GM21367 (cell line): ENCODE measurements at regions not wholly inside any gene's neighbourhood (a gene's known extent, or its start where the extent isn't known, plus 50 kb on each side); places are given as distances from the start of the nearest gene placed in this dataset.
"Not testable (repeated sequence)": the region's sequence is repeated elsewhere in the genome, so short reads cannot be mapped to it uniquely, and the experiment has no call there.

Source experiments
- ATAC-seq: cut with Tn5 transposase; IDR thresholded peaks from one replicate; pipeline ENCODE4 v1.9.1; 2021; ENCODE audit not compliant: unreplicated experiment

- no peak for ATAC-seq
These were observed 416.3 kb upstream of the ESRRG start for GRCh38 chr1:217139513-217139912.

DNA sequence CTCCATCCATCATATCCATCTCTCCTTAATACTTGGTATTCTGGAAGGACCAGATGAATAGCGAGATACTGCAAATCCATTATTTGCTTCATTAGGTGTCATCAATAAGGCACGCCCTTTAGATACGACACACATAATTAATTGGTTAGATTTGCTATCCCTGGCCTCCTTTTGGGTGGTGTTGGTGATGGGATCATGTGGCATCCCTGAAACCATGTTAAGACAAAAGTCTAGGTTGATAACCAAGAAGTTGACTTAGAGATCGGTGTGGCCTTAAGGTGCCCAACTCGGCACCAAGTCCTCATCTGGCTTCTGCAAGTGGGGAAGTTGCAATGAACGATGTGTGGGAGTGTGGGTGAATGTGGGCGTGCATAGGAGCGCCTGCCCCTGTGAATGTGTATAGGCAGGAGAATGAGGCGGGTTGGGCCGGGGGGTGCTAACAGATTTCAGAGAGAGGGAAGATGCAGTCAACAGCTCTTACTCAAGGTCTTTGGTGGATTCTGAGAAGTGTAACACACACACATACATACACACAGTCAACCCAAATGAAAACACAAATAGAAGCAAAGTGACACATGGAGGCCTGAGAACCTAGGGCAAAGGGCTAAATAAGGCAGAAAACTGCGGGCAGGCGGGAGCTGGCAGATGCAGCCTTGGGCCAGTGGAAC is 415.7 kb upstream of the ESRRG start:
- no peak for ATAC-seq

DNA sequence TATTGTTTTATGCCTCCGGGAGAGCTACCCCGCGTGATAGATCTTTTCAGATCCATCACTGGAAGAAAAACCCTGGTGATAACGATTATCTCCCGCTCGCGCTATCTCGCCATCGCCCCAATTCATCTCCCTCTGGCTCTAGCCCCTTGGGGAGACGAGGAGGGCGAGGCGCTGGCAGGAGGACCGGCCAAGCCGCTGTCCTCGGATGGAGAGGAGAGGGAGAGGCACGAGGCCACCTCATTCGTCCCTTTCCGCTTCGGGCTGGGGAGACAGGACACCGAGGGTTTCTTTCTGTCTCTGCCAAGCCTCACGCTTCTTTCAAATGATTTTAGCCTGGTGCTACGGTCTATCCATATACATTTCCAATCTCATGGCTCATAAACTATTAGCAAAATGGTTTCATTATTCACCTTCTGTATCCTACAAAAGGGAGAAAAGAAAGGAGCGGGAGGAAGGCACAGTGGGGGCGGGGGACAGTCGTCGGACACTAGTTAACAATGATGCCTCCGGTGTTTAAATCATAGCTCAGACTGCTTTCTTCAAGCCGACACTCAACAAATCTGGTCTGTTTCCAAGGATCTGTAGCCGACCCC is 415.0 kb upstream of the ESRRG start:
- ATAC-seq = no peak

DNA sequence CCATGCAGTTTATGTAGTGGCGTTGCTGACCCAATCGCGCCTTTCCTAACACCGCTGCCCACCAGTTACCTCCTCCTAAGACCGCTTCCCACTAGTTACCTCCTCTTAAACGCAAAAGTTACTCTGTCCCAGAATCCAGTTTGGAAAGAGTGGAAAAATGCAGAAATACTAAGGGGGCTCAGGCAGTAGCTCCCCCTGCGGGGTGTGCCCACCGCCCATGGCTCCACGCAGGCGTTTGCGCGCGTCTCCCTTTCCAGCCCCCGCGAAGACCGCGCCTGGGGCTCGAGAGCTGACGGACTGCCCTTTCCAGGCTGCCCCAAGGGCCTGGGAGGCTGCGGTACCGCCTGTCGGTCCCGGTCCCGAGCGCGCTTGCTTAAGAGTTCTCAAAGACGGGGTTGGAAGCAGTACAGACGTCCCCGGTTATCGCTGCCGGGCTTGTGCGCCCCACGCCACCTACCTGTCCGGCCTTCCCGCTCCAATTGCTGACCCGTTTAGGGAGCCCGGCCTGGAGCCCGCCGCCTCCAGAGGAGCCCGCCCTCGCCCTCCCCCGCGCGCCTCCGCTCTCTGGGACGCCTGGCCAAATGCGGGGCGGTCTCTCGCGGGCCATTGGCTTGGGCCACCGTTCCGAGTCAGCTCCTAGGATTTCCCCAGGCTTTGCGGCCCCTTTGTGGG is 414.1 kb upstream of the ESRRG start:
- no peak for ATAC-seq

GRCh38 chr1:217136895-217137205 is 413.6 kb upstream of the ESRRG start:
- no peak for ATAC-seq

GRCh38 chr1:217135987-217136894 is 413.0 kb upstream of the ESRRG start:
- ATAC-seq = no peak

- ATAC-seq = no peak
These were observed 412.3 kb upstream of the ESRRG start for GRCh38 chr1:217135569-217135915.

DNA sequence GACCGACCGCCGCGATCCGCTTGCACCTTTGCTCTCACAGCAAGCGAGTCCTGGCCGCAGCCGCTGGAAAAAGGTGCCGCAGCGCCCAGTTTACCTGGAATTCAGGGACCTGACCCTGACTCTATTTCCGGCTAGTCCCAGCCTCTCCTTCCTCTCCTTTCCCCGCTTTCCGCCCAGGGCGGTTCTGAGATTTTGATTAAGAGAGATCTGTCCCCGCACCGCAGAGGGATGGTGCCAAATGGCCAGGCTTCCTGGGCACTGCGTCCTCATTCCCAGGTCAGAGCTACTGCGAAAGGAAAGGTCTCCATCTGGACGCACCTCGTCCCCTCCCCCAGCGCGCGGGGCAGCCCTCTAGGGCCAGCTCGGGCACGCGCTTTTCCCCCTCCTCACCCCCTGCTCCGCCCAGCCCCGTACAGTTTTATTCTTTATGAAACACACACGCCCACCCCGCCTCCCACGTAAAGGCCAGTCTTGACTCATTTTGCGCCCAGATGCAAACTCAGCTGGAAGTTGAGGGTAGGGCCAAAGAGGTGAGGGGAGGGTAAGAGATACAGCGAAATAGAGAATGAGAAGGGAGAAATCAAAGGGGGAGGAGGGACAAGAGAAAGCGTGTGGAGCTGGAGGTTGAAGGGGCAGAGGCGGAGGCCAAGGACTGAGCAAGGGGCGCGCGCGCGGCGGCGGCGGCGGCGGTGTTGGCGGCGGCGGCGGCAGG is 411.8 kb upstream of the ESRRG start:
- ATAC-seq = no peak

GRCh38 chr1:217133958-217134856 is 411.0 kb upstream of the ESRRG start:
- no peak for ATAC-seq

- no peak for ATAC-seq
These were observed 409.9 kb upstream of the ESRRG start for GRCh38 chr1:217133092-217133491.

GRCh38 chr1:217123340-217123739 is 400.1 kb upstream of the ESRRG start:
- not testable (repeated sequence) for ATAC-seq

- no peak for ATAC-seq
These were observed 394.8 kb upstream of the ESRRG start for GRCh38 chr1:217117973-217118465.

DNA sequence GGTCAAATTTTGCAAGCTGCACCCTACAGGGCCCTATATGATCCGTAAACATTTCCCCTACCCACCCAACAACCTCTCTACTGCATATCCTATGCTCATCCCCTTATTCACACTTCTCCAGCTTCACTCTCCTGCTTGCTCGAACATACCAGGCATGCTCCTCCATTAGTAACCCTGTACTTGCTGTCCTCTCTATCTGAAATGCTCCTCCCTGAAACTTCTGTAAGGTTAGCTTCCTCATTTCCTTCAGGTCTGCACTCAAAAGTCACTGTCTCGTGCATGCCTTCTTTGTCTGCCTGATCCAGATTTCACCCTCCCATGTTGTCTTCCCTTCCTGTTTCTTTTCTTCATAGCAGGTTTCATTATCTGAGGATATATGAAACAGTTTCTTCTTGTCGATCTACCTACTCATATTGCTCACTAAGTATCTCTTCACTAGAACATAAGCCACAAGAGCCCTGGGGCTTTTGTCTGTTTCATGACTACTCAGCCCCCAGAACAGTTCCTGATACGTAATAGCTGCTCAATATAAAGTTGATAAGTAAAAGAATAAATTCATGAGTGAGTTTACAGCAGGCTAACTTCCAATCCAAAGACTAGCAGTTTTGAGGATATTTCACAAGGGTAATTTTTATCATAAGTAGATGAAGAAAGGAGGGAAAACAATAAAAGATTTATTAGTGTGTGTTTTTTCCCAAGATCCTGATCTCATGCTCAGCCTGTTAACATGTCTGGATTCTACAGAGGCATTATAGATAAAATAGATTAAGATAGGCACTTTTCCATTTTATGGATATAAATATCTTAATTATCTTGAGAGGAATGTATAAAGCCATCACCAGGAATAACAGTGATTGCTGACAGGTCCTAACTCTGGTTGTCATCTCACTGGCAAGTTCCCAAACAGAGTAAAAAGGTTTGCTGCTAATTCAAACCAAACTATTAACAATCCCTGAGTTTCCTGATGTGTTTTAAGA is 392.5 kb upstream of the ESRRG start:
- no peak for ATAC-seq

DNA sequence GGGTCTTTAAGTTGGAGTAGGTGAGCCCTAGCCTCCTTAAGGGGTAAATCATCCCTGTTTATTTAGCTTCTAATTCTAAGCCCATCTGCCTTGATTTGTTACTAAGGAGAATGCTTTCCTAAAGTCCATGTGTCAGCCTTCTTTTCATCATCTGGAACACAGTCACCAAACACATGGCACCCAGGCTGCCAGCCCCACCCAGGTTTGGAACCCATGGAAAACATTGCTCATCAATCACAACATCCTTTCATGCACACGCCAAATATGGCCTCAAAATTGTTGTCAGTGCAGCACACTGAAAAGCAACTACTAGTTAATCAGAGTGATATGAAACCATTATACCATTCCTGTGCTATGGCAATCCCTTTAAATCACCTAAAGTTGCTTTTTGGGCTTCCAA is 386.7 kb upstream of the ESRRG start:
- no peak for ATAC-seq

DNA sequence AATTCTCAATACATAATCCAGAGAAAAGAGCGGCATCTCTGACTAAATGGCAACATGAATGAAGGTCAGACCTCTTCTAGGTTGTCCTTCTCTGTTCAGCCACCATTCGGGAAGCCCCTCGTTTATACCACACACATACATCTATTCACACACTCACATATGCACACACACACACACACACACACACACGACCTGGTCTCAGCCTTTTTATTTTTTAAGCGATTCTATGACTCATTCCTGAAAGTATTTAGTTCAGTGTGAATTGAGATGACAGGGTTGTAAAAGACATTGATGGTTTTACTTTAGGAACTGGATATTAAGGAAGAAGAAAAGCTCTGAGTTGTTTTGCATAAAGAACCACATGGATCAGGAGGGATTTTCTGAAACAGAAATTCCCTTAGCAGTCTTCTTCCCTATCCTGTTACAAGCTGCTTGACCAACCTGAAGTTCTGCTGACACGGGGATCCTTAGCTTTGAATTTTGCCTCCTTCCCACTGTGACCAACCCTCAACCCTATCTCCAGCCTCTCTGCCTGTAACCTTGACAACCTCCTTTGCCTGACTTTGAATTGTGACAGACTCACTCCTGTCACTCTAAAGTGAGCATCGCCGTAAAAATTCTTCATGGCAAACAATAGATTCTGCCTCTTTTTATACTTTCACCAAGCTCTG is 383.1 kb upstream of the ESRRG start:
- ATAC-seq = no peak

DNA sequence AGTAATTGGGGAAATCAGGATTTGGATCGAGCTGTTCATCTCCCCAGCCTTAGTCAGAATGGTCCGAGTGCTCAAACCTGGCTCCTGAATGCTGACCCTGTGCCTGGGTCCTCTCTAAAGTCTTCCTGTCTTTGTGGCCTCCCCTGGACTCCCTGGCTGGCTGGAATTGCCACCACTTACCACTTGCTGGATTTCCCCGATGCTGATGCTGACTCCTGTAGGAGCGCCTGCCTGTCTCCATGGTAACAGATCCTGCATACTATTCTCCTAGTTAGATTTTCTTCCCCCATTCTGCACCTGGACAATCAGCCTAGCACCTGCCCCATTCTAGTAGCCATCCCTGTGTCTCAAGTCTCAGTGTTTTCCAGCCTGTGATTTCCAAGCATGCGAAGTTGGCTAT is 382.2 kb upstream of the ESRRG start:
- ATAC-seq = no peak

GRCh38 chr1:217097819-217098218 is 374.6 kb upstream of the ESRRG start:
- no peak for ATAC-seq

GRCh38 chr1:217096200-217096599 is 373.0 kb upstream of the ESRRG start:
- ATAC-seq = no peak
